MCF 10A (cell line): ENCODE measurements at regions not wholly inside any gene's neighbourhood (a gene's known extent, or its start where the extent isn't known, plus 50 kb on each side); places are given as distances from the start of the nearest gene placed in this dataset.
A peak's percentile ranks its signal among the peaks of the same experiment; 100 is the strongest.
"Not testable (repeated sequence)": the region's sequence is repeated elsewhere in the genome, so short reads cannot be mapped to it uniquely, and the experiment has no call there.

Experiments used
- BruUV-seq: library from RNA; stranded (reverse); fragments of 400-500 nt; replicated peaks from 2 replicates; lab custom pipeline; 2021; lab: Mats Ljungman, UMichigan
- CTCF ChIA-PET: fragments of 300-600 bp; sonication (Branson Sonifier 250); formaldehyde crosslinking; extraction: SDS; loops from one replicate; lab custom pipeline; 2021; ENCODE audit warnings: antibody characterized with exemption, inconsistent platforms; lab: Yijun Ruan, JAX
- POLR2A ChIA-PET: fragments of 300-600, 350-650 bp; sonication (Branson Sonifier 250); formaldehyde crosslinking; extraction: SDS; loops from one replicate; lab custom pipeline; 2020; ENCODE audit warnings: antibody characterized with exemption, inconsistent platforms; lab: Yijun Ruan, JAX
- DNase-seq: peaks from one replicate; pipeline ENCODE4 v3.0.0-alpha.2; 2018; ENCODE audit not compliant: unreplicated experiment
- H3K27ac Mint-ChIP-seq: one replicate; pipeline ENCODE4 v1.8.0; 2022; ENCODE audit warnings: mild to moderate bottlenecking, low read depth, mixed read lengths; ENCODE audit not compliant: unreplicated experiment
- H3K27me3 Mint-ChIP-seq: one replicate; pipeline ENCODE4 v1.8.0; 2022; ENCODE audit warnings: mixed read lengths; ENCODE audit not compliant: insufficient read depth, unreplicated experiment
- H3K36me3 Mint-ChIP-seq: one replicate; pipeline ENCODE4 v1.8.0; 2022; ENCODE audit warnings: mild to moderate bottlenecking, moderate library complexity, mixed read lengths; ENCODE audit not compliant: insufficient read depth, unreplicated experiment
- H3K4me1 Mint-ChIP-seq: one replicate; pipeline ENCODE4 v1.8.0; 2022; ENCODE audit warnings: mixed read lengths; ENCODE audit not compliant: insufficient read depth, unreplicated experiment
- H3K4me3 Mint-ChIP-seq: one replicate; pipeline ENCODE4 v1.8.0; 2022; ENCODE audit warnings: mild to moderate bottlenecking, moderate library complexity, mixed read lengths; ENCODE audit not compliant: unreplicated experiment
- H3K9me3 Mint-ChIP-seq: one replicate; pipeline ENCODE4 v1.8.0; 2022; ENCODE audit warnings: mixed read lengths; ENCODE audit not compliant: unreplicated experiment
- intact Hi-C: fragments of 100-400 bp; cut with micrococcal nuclease; formaldehyde crosslinking; loops from 2 replicates; pipeline ENCODE4 v1.14.1; 2022
- TF ChIP-seq, protein P1 (sequence below): fragments of 200-600 bp; IDR thresholded peaks from one replicate; pipeline ENCODE4 v1.8.0; 2022; ENCODE audit warnings: antibody characterized with exemption, mild to moderate bottlenecking; ENCODE audit not compliant: unreplicated experiment

GRCh38 chr11:96484361-96484760 is 94.5 kb downstream of the JRKL start:
- no peak for DNase-seq
- Mint-ChIP-seq H3K4me1 (no peaks in the 10 kb centered on the region), H3K27me3 (peaks cover 43% of the 10 kb centered on the region), H3K27ac (no peak overlapping the region), H3K4me3 (no peak overlapping the region), H3K36me3 (no peaks in the 10 kb centered on the region), H3K9me3 (no peaks in the 10 kb centered on the region)
- POLR2A ChIA-PET: no interaction called here
- TF ChIP-seq, protein P1, sequence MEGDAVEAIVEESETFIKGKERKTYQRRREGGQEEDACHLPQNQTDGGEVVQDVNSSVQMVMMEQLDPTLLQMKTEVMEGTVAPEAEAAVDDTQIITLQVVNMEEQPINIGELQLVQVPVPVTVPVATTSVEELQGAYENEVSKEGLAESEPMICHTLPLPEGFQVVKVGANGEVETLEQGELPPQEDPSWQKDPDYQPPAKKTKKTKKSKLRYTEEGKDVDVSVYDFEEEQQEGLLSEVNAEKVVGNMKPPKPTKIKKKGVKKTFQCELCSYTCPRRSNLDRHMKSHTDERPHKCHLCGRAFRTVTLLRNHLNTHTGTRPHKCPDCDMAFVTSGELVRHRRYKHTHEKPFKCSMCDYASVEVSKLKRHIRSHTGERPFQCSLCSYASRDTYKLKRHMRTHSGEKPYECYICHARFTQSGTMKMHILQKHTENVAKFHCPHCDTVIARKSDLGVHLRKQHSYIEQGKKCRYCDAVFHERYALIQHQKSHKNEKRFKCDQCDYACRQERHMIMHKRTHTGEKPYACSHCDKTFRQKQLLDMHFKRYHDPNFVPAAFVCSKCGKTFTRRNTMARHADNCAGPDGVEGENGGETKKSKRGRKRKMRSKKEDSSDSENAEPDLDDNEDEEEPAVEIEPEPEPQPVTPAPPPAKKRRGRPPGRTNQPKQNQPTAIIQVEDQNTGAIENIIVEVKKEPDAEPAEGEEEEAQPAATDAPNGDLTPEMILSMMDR: no peak
- no TSS peak for BruUV-seq
- CTCF ChIA-PET: interaction anchor here (0.7 kb wide), 2 partner anchors 24 to 699 kb away, joined by 3 read pairs; no protein-coding TSS in a partner anchor
- intact Hi-C loops: no loop called here

DNA sequence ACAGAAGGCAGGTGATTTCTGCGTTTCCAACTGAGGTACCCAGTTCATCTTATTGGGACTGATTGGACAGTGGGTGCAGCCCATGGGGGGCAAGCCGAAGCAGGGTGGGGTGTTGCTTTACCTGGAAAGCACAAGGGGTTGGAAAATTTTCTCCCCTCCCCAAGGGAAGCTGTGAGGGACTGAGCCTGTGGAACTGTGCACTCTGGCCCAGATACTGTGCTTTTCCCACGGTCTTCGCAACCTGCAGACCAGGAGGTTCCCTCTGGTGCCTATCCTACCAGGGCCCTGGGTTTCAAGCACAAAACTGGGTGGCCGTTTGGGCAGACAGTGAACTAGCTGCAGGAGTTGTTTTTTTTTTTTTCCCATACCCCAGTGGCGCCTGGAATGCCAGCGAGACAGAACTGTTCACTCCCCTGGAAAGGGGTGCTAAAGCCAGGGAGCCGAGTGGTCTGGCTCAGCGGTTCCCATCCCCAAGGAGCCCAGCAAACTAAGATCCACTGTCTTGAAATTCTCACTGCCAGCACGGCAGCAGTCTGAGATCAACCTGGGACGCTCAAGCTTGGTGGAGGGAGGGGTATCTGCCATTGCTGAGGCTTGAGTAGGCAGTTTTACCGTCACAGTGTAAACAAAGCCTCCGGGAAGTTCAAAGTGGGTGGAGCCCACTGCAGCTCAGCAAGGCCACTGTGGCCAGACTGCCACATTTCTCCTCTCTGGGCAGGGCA is 97.2 kb downstream of the JRKL start:
- intact Hi-C loops: no loop called here
- Mint-ChIP-seq H3K9me3 (no peaks in the 10 kb centered on the region), H3K4me1 (no peaks in the 10 kb centered on the region), H3K27me3 (peaks cover 68% of the 10 kb centered on the region), H3K27ac (no peak overlapping the region), H3K4me3 (no peak overlapping the region), H3K36me3 (no peaks in the 10 kb centered on the region)
- DNase-seq: peak; percentile 30
- ChIA-PET CTCF (no interaction called here), POLR2A (no interaction called here)
- no TSS peak for BruUV-seq
- TF ChIP-seq, protein P1: no peak

DNA sequence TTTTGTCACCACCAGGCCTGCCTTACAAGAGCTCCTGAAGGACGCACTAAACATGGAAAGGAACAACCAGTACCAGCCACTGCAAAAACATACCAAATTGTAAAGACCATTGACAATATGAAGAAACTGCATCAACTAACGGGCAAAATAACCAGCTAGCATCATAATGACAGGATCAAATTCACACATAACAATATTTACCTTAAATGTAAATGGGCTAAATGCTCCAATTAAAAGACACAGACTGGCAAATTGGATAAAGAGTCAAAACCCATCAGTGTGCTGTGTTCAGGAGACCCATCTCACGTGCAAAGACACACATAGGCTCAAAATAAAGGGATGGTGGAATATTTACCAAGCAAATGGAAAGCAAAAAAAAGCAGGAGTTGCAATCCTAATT is 99.1 kb downstream of the JRKL start:
- H3K4me1 Mint-ChIP-seq, intact Hi-C loops, H3K9me3 Mint-ChIP-seq, H3K36me3 Mint-ChIP-seq, H3K27ac Mint-ChIP-seq, DNase-seq, CTCF ChIA-PET, BruUV-seq, H3K4me3 Mint-ChIP-seq, POLR2A ChIA-PET: not testable (repeated sequence)
- peaks cover 56% of the 10 kb centered on the region for H3K27me3 Mint-ChIP-seq

GRCh38 chr11:96500440-96500839 is 110.6 kb downstream of the JRKL start:
- H3K4me1 Mint-ChIP-seq: no peaks in the 10 kb centered on the region
- DNase-seq: no peak
- no peak overlapping the region for H3K4me3 Mint-ChIP-seq
- no peaks in the 10 kb centered on the region for H3K9me3 Mint-ChIP-seq
- ChIA-PET POLR2A (no interaction called here), CTCF (interaction anchor here (0.9 kb wide), 1 partner anchor 36 kb away, joined by 3 read pairs; no protein-coding TSS in a partner anchor)
- TF ChIP-seq, protein P1: no peak
- intact Hi-C loops: no loop called here
- H3K27ac Mint-ChIP-seq: no peak overlapping the region
- BruUV-seq: no TSS peak
- H3K27me3 Mint-ChIP-seq: peaks cover 14% of the 10 kb centered on the region
- H3K36me3 Mint-ChIP-seq: no peaks in the 10 kb centered on the region
